Sigmoid colon (tissue), 4 donors: ENCODE measurements at regions not wholly inside any gene's neighbourhood (a gene's known extent, or its start where the extent isn't known, plus 50 kb on each side); places are given as distances from the start of the nearest gene placed in this dataset.

Experiments
- POLR2A ChIP-seq, 2 donors: fragments of 450-650 bp; IDR thresholded peaks; one replicate each; pipeline ENCODE4 v1.6.1; 2016; ENCODE audit warnings: antibody characterized with exemption in 2 of 2, mild to moderate bottlenecking in 2 of 2, moderate library complexity in 2 of 2
- POLR2AphosphoS5 ChIP-seq, 4 donors: sonication (generic); formaldehyde crosslinking; IDR thresholded peaks; one replicate each; pipeline ENCODE4 v1.6.1; 2017; ENCODE audit warnings: antibody characterized with exemption in 4 of 4

DNA sequence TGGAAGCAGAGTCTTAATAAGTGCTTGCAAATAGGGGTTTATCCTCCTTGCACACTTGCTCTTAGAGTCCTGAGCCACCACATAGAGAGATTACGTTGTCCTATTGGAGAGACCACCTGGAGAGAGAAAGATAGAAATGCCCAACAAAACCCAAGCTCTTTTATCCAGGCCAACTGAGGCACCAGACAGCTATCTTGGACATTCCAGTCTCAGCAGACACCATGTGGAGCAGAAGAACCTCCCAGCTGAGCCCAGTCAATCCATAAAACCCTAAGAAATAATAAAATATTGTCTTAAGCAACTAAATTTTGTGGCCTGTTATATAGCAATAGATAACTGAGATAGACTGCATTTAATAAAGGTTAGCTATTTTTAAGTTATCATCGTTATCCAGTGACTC lies 105.7 kb upstream of the PFN2 start:
- TF ChIP-seq POLR2AphosphoS5 (IDR thresholded peaks at IDR 0.05): no peak
- TF ChIP-seq POLR2A (IDR thresholded peaks at IDR 0.05): no peak
